Suprapubic skin (tissue), 4 donors: ENCODE measurements at regions not wholly inside any gene's neighbourhood (a gene's known extent, or its start where the extent isn't known, plus 50 kb on each side); places are given as distances from the start of the nearest gene placed in this dataset.
"Not testable (repeated sequence)": the region's sequence is repeated elsewhere in the genome, so short reads cannot be mapped to it uniquely, and the experiment has no call there.

Experiments used
- DNase-seq, 2 donors: peaks; one replicate each; pipeline ENCODE4 v3.0.0-alpha.2; 2019; ENCODE audit warnings: low spot score in 2 of 2
- H3K27ac ChIP-seq: fragments of 200-600 bp; sonication (generic); one replicate; pipeline ENCODE4 v1.5.1; 2019
- H3K27me3 ChIP-seq: fragments of 200-600 bp; sonication (generic); one replicate; pipeline ENCODE4 v1.5.1; 2019
- H3K36me3 ChIP-seq: fragments of 200-600 bp; sonication (generic); one replicate; pipeline ENCODE4 v1.5.1; 2019
- H3K4me1 ChIP-seq: fragments of 200-600 bp; sonication (generic); one replicate; pipeline ENCODE4 v1.5.1; 2019
- H3K4me3 ChIP-seq: fragments of 200-600 bp; sonication (generic); one replicate; pipeline ENCODE4 v1.5.1; 2019; ENCODE audit warnings: mild to moderate bottlenecking
- H3K9me3 ChIP-seq: fragments of 200-600 bp; sonication (generic); one replicate; pipeline ENCODE4 v1.5.1; 2019
- EP300 ChIP-seq: sonication (generic); formaldehyde crosslinking; IDR thresholded peaks from one replicate; pipeline ENCODE4 v1.6.1; 2017; ENCODE audit warnings: antibody characterized with exemption
- POLR2A ChIP-seq, 2 donors: fragments of 450-650 bp; IDR thresholded peaks; one replicate each; pipeline ENCODE4 v1.6.1; 2017; ENCODE audit warnings: antibody characterized with exemption in 2 of 2, mild to moderate bottlenecking in 2 of 2, moderate library complexity in 2 of 2
- POLR2AphosphoS5 ChIP-seq, 3 donors: sonication (generic); formaldehyde crosslinking; IDR thresholded peaks; one replicate each; pipeline ENCODE4 v1.6.1; 2017; ENCODE audit warnings: antibody characterized with exemption in 3 of 3
- WGBS: methylation state at CpG from one replicate; pipeline ENCODE4 v1.1.5; 2018; 5-methylcytosine and 5-hydroxymethylcytosine counted together
- TF ChIP-seq, protein P1 (sequence below), 2 donors: fragments of 200-600 bp in 1 of 2; fragments of 450-650 bp in 1 of 2; sonication (generic) in 1 of 2; IDR thresholded peaks; one replicate each; pipeline ENCODE4 v1.5.1; 2016 to 2019; ENCODE audit warnings: antibody characterized with exemption in 2 of 2, mild to moderate bottlenecking in 1 of 2, moderate library complexity in 1 of 2

DNA sequence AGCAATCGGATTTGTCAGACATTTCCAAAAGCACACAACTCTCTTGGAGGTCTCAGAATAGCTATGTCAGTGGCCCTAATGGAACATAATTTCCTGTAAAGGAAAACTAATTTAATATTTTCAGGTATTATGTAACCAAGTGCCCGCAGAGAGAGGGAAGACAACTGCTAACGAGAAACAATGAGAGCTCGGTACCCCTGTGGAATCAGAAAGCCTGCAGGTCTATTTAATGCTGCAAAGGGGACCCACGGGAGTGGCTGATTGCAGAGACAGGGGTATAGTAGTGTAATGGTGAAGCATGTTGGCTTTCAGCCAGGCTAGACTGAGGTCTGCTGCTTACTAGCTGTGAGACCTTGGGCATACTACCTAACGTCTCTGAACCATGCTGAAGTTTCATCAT, 508.1 kb upstream of the BRINP1 start:
- Histone ChIP-seq H3K9me3 (no peaks in the 10 kb centered on the region), H3K27me3 (no peaks in the 10 kb centered on the region), H3K36me3 (no peaks in the 10 kb centered on the region), H3K27ac (no peak overlapping the region), H3K4me1 (no peaks in the 10 kb centered on the region), H3K4me3 (no peak overlapping the region)
- TF ChIP-seq EP300 (no peak), POLR2A (IDR thresholded peaks at IDR 0.05) (no peak), POLR2AphosphoS5 (IDR thresholded peaks at IDR 0.05) (no peak)
- TF ChIP-seq, protein P1, sequence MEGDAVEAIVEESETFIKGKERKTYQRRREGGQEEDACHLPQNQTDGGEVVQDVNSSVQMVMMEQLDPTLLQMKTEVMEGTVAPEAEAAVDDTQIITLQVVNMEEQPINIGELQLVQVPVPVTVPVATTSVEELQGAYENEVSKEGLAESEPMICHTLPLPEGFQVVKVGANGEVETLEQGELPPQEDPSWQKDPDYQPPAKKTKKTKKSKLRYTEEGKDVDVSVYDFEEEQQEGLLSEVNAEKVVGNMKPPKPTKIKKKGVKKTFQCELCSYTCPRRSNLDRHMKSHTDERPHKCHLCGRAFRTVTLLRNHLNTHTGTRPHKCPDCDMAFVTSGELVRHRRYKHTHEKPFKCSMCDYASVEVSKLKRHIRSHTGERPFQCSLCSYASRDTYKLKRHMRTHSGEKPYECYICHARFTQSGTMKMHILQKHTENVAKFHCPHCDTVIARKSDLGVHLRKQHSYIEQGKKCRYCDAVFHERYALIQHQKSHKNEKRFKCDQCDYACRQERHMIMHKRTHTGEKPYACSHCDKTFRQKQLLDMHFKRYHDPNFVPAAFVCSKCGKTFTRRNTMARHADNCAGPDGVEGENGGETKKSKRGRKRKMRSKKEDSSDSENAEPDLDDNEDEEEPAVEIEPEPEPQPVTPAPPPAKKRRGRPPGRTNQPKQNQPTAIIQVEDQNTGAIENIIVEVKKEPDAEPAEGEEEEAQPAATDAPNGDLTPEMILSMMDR (IDR thresholded peaks at IDR 0.05) = no peak
- DNase-seq = no peak
- 88% methylated on average over 6 of the region's 6 CpGs for WGBS

DNA sequence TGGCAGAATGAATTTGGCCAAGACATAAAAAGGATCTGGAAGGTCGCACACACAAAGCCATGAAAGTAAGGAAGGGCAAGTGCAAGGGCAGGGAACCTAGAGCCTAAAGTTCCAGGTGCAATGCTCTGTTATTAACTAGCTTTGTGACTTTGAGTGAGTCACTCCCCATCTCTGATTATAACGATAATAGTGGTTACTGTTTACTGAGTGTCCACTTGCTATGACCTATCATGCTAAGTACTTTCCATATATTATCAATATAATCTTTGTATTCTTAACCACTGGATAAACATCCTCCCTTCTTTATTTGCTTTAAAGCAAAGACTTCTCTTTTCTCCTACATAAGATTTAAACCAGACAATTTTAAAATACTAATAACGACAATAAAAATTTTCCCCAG, 504.6 kb upstream of the BRINP1 start:
- Histone ChIP-seq H3K27me3 (no peaks in the 10 kb centered on the region), H3K36me3 (no peaks in the 10 kb centered on the region), H3K27ac (no peak overlapping the region), H3K4me1 (no peaks in the 10 kb centered on the region), H3K4me3 (no peak overlapping the region), H3K9me3 (no peaks in the 10 kb centered on the region)
- DNase-seq = no peak
- no peak for TF ChIP-seq POLR2A (IDR thresholded peaks at IDR 0.05)
- TF ChIP-seq EP300 = no peak
- TF ChIP-seq POLR2AphosphoS5 (IDR thresholded peaks at IDR 0.05) = no peak
- TF ChIP-seq, protein P1 (IDR thresholded peaks at IDR 0.05) = no peak
- 71% methylated on average over 3 of the region's 3 CpGs for WGBS

DNA sequence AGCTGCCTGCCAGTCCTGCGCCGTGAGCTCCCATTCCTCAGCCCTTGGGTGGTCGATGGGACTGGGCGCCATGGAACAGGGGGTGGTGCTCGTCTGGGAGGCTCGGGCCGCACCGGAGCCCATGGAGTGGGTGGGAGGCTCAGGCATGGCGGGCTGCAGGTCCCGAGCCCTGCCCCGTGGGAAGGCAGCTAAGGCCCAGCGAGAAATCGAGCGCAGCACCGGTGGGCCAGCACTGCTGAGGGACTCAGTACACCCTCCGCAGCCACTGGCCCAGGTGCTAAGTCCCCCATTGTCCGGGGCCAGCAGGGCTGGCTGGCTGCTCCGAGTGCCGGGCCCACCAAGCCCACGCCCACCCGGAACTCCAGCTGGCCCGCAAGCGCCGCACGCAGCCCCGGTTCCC, 501.0 kb upstream of the BRINP1 start:
- not testable (repeated sequence) for H3K36me3 ChIP-seq, H3K4me1 ChIP-seq, DNase-seq, H3K27me3 ChIP-seq, H3K27ac ChIP-seq, H3K4me3 ChIP-seq, H3K9me3 ChIP-seq
- WGBS = 100% methylated on average over 4 of the region's 26 CpGs

DNA sequence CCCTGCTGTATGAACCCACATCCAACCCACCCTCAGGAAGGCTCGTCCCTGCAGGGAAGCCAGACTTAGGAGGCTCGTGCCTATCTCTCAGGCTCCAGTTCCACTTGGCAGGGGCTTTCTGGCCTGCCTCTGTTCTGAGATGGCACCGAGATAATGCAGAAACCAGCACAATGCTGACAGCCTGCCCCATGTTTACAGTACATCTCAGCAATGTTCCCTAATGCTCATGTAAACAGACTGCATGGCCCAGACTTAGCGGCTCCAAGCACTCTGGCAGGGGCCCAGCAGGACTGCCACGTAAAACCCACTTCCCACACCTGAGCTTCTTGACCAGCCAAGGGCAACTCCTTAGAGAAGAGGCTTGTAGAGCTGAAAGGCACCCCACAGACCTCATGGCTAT, 499.5 kb upstream of the BRINP1 start:
- no peak for DNase-seq
- TF ChIP-seq POLR2A (IDR thresholded peaks at IDR 0.05) = no peak
- no peak for TF ChIP-seq EP300
- TF ChIP-seq, protein P1 (IDR thresholded peaks at IDR 0.05) = no peak
- TF ChIP-seq POLR2AphosphoS5 (IDR thresholded peaks at IDR 0.05) = no peak
- Histone ChIP-seq H3K4me1 (no peaks in the 10 kb centered on the region), H3K27me3 (no peaks in the 10 kb centered on the region), H3K36me3 (no peaks in the 10 kb centered on the region), H3K4me3 (no peak overlapping the region), H3K9me3 (no peaks in the 10 kb centered on the region), H3K27ac (no peak overlapping the region)
- 64% methylated on average over 5 of the region's 5 CpGs for WGBS

DNA sequence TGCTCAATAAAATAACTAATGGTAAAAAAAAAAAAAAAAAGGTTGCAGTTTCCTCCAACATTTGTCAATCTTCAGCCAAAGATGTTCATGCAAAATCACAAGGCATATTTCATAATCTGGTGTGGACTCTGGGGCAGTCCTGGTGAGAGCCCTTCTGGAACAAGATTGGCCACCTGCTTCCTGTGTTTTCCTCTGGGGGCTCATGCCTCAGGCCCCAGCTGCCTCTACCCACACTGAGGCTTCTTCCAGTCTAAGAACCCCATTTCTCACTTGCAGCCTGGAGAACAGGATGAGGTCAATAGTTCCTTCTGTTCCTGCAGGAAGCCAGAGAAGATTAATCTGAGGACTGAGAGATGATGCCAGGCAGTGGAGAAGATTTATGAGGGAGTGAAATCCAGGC, 492.6 kb upstream of the BRINP1 start:
- Histone ChIP-seq H3K4me1 (no peaks in the 10 kb centered on the region), H3K27ac (no peak overlapping the region), H3K9me3 (no peaks in the 10 kb centered on the region), H3K36me3 (no peaks in the 10 kb centered on the region), H3K27me3 (no peaks in the 10 kb centered on the region), H3K4me3 (no peak overlapping the region)
- no peak for DNase-seq
- TF ChIP-seq POLR2A (IDR thresholded peaks at IDR 0.05) = no peak
- TF ChIP-seq, protein P1 (IDR thresholded peaks at IDR 0.05) = no peak
- no peak for TF ChIP-seq POLR2AphosphoS5 (IDR thresholded peaks at IDR 0.05)
- no peak for TF ChIP-seq EP300

DNA sequence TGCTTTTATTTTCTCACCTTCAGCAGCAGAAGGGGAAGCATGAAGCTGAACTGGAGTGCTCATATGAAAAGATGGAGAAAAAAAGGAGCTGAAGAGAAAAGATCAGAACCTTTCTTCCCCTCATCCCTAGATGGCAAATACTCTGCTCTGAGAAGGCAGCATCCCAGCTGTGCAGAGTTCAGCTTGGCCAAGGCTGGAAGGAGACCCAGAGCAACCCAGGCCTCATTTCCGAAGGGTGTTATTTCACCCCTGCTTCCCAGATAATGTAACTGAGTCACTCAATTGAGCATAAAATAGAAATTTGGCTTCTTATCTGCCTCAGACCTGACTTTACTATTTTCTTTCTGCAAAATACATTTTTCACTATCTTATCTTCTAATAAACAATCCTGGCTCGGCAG, 489.9 kb upstream of the BRINP1 start:
- DNase-seq = no peak
- no peak overlapping the region for H3K27ac ChIP-seq
- H3K4me3 ChIP-seq = no peak overlapping the region
- H3K9me3 ChIP-seq = no peaks in the 10 kb centered on the region
- H3K36me3 ChIP-seq = no peaks in the 10 kb centered on the region
- TF ChIP-seq EP300 (no peak), POLR2A (IDR thresholded peaks at IDR 0.05) (no peak)
- no peaks in the 10 kb centered on the region for H3K27me3 ChIP-seq
- H3K4me1 ChIP-seq = no peaks in the 10 kb centered on the region
- WGBS = 83% methylated on average over 2 of the region's 2 CpGs
